ENCODE measurements at regions not wholly inside any gene's neighbourhood (a gene's known extent, or its start where the extent isn't known, plus 50 kb on each side); places are given as distances from the start of the nearest gene placed in this dataset.

DNA sequence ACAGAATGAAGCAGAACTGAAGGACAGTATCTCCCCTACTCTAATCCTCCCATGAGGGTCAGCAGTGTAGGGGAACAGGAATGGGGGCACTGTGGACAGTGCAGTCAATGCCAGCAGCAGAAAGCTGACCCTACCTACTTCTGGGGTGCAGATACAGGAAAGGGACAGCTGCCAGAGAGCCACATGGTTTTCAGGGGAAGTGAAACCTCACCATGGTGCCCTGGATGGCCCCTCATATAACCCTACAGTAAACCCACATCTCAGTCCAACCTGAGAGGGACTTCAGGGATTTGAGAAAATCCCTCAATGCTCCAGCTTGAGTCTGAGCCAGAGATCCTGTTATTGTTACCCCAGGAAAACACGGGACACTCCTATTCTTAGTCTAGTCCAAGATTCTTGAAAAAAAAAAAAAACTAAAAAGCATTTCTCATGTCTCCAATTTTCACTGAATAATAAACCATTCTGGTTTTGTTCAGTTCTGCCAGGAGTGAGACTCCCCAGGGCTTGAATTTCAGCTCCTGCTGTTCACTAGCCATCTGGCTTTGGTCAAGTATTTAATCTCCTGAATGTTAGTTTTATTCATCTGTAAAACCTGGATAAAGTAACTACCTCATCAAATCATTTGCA, 511.6 kb upstream of the ARGLU1 start:
- no peak overlapping the region for H3K4me3 ChIP-seq (ENCODE audit: low read depth, low read length)

DNA sequence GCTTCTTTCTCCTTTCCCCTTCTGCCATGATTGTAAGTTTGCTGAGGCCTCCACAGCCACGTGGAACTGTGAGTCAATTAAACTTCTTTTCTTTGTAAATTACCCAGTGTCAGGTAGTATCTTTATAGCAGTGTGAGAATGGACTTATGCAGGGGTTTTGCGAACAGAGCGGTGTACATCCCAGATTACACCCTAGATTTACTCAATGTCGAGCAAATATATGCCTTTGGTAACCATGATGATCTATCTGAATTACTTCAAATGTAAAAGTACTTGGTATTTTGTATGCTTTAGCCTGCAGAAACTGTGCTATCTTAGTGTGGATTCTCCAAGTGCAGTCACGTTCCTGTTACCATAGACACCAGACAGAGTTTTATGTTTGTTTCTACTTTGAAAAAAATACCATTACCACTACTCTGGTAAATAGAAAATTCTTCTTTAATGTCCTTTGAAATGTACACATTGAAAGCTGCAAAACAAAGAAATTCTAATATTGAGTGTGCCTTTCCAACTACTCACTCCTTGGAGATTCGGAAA, 510.4 kb upstream of the ARGLU1 start:
- no peak overlapping the region for H3K4me3 ChIP-seq (ENCODE audit: low read depth, low read length)

- H3K4me3 ChIP-seq (ENCODE audit: low read depth, low read length): no peak overlapping the region
Observed at GRCh38 chr13:107076801-107077200, 508.9 kb upstream of the ARGLU1 start.

GRCh38 chr13:107075576-107075975, 507.6 kb upstream of the ARGLU1 start:
- no peak overlapping the region for H3K4me3 ChIP-seq (ENCODE audit: low read depth, low read length)

DNA sequence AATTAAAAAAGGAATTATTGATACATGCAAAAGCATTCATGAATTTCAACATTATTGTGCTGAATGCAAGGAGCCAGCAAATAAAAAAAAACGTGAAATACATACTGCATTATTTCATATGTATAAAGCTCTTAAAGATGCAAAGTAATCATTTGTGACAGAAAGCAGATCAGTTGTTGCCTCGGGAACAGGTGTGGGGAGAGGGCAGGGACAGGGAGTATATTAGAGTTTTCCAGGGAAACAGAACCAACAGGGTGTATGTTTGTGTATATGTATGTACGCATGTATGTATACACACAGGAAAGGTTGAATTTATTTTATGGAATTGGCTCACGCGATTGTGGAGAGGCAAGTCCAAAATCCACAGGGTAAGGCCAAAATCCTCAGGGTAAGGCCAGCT, 502.9 kb upstream of the ARGLU1 start:
- H3K4me3 ChIP-seq (ENCODE audit: low read depth, low read length): no peak overlapping the region

- H3K4me3 ChIP-seq (ENCODE audit: low read depth, low read length): no peak overlapping the region
Observed at GRCh38 chr13:107069108-107069776, 501.3 kb upstream of the ARGLU1 start.

DNA sequence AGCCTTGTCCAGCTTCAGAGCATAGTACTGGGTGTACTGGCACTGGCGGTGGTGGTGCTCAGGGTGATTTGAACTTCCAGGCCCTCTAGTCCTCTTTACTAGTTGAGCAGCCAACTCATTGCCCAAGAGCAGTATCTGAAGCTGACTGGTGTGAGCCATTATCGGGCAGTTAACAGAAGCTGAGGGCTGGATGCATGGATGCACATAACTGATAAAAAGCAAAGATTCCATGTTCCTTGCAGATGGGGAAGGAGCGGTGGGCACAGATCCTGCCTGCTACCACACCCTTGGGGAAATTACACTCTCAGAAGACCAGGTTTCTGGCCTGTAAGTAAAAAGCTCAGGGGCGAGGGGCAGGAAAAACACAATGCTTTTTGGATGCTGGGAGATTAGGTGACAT, 499.4 kb upstream of the ARGLU1 start:
- H3K4me3 ChIP-seq (ENCODE audit: low read depth, low read length): no peak overlapping the region

DNA sequence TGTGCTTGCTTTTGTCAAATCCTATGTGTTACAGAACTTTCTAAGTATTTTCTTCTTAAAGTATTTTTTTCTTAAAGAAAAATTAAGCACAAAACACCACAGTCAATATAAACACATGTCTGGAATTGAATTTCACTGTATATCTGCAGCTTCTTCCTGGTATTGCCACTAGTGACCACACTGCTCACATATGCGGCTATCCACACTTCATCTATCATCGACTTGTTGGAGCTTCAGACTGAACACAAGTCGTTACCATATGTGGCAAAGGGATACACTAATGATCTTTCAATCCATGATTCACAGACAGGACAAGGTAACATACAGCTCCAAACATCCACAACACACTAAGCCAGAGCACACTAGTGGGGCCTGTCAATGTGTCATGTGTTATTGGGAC, 498.4 kb upstream of the ARGLU1 start:
- no peak overlapping the region for H3K4me3 ChIP-seq (ENCODE audit: low read depth, low read length)

DNA sequence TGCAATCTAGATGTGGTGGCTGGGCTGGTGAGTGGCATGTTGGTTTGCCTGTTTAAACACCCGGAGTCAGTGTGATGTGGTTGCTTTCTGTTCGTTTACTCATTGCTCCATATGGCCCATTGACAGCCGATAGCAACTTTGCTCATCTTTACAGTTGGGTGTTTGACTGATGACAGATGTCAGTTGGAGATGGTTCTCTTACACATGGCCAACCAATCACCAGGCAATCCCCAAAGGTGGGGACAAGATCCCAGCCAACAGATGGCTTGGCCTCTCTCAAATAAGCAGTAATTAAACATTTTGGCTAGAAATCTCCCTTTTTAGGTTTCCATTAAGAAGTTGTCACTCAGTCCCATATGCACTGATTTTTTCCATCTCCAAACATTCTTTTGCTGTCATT, 497.1 kb upstream of the ARGLU1 start:
- H3K4me3 ChIP-seq (ENCODE audit: low read depth, low read length): no peak overlapping the region

DNA sequence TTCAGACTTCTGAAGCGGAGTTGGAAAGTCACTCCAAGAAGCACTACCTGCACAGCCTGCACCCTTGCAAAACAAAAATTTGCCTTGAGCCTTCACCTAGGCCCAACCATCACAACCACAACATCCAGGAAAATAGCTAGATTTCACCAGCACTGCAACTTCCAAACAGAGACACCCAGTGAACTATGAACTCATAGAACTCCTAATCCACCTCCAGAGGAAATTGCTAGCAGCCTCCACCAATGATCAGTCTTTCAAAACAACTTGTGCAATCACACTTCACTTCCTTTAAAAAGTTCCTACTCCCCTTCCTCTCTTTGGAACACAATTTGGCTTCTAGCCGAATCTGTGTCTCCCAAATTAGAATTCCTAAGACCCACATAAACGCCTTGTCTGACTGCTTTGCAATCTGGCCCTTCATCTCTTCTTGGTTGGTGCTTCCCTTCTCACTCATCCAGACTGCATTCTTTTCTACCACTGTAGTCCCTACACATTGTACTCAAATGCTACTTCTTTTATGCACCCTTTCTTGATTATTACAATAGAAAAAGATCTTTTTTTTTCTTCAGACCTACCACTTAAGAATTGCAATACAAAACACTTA, 489.2 kb upstream of the ARGLU1 start:
- H3K4me3 ChIP-seq (ENCODE audit: low read depth, low read length): no peak overlapping the region

DNA sequence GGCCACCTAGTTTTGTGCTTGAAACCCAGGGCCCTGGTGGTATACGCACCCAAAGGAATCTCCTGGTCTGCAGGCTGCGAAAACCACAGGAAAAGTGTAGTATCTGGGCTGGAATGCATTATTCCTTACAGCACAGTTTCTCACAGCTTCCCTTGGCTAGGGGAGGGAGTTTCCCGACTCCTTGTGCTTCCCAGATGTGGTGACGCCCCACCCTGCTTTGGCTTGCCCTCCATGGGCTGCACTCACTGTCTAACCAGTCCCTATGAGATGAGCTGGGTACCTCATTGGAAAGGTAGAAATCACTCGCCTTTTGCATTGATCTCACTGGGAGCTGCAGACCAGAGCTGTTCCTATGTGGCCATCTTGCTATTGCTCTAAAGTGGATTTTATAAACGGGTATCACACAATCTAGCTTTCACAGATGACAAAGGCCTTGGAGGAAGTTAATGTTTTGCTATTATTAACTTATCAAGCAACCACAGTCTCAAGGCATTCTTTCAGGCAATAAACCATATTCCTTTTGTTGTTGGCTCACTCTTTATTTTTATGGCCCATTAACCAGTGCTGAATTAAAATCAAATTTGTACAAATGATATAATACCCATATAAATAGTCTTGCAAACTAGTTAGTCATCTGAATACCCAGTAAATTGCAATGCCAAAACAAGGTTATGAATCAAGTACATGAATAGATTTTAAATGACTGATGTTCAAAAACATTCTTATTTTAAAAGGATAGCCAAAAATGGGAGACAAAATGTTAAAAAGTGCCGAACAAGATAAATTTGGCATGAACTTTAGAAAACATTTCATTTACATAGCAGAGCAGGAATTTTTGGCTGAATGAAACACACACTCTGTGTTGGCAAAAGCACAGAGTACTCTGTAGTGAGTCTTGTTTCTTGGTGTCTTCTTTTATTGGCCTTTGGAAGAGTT, 475.4 kb upstream of the ARGLU1 start:
- no peak overlapping the region for H3K4me3 ChIP-seq (ENCODE audit: low read depth, low read length)

DNA sequence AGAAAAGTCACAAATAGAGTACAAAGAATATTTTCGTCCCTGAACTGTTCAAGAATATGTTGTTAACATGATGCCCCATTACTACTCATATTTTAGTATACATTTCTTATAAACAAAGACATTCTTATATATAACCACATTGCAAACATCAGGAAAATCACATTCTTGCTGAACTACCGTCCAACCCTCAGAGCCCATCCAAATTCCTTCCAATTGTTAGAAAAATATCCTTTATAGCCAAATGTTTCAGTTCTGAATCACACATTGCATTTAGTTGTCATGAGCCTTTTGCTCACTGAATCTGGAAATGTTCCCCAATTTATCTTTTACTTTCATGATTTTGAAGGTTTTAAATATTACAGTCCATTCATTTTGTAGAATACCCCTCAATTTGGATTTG, 467.8 kb upstream of the ARGLU1 start:
- no peak overlapping the region for H3K4me3 ChIP-seq (ENCODE audit: low read depth, low read length)

- no peak overlapping the region for H3K4me3 ChIP-seq (ENCODE audit: low read depth, low read length)
Observed at GRCh38 chr13:107035186-107035585, 467.2 kb upstream of the ARGLU1 start.

DNA sequence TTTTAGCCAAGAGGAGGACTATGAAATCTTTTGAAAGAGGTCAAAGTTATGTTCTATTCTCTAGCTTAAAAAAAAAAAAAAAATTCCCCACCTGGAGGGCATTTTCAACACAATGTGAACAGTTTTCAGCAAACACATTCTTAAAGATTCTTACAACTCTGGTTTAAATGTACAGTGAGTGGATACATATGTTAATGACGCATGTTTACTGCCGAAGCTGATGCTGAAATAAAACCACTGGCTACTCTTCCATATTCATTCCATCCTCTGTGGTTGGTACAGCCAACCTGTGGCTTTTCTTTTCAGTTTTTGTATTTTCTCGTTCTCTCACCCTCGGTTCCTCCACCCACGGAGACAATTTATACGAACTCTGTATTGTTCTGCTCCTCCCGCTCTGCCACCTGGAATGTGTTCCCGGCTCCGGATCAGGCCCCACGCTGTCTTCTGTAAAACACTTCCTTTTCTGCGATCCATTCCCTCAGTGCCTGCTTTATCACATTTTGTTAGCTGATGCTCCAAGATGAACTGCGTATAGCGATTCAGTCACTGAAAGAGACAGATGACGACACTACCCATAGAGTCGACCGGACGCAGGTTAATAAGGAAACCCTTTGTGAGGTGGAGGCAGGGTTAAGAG, 466.4 kb upstream of the ARGLU1 start:
- H3K4me3 ChIP-seq (ENCODE audit: low read depth, low read length): no peak overlapping the region

- no peak overlapping the region for H3K4me3 ChIP-seq (ENCODE audit: low read depth, low read length)
Observed at GRCh38 chr13:107031716-107032115, 463.8 kb upstream of the ARGLU1 start.

DNA sequence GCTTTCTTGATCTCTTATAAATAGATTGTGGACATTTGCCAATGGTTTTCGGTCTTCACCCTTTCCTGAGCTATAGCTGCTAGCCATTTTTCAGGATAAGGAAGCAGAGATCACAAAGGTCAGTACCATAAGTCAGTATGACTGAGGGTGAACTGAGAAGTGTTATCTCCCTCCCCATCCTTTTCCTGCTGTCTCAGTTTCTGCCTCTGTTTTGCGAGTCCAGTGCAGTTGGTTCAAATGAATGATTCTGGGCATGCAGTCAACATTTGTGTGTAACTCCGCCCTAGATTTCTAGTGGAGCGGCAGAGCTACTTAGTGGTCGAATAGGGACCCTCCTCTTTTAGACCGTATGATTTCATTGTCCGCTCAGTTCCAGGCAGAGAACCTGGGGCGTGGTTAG, 460.8 kb upstream of the ARGLU1 start:
- no peak overlapping the region for H3K4me3 ChIP-seq (ENCODE audit: low read depth, low read length)

- H3K4me3 ChIP-seq (ENCODE audit: low read depth, low read length): no peak overlapping the region
Observed at GRCh38 chr13:107025991-107026390, 458.1 kb upstream of the ARGLU1 start.

DNA sequence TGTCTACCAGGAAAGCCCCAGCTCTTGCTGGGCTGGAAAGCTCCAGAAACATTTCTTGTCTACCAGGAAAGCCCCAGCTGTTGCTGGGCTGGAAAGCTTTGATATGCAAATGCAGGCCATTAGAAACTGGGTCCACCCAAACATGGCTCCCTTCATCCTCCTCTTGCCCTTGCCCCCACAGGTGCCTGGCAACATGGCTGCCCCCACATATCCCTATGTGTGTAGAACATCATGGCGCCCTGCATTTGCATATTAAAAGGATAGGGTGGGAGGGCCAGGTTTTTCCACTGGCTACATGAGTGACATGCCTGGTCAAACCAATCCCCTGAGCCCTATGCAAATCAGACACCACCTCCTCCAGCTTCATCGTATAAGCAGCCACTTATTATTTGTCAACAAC, 455.4 kb upstream of the ARGLU1 start:
- no peak overlapping the region for H3K4me3 ChIP-seq (ENCODE audit: low read depth, low read length)

DNA sequence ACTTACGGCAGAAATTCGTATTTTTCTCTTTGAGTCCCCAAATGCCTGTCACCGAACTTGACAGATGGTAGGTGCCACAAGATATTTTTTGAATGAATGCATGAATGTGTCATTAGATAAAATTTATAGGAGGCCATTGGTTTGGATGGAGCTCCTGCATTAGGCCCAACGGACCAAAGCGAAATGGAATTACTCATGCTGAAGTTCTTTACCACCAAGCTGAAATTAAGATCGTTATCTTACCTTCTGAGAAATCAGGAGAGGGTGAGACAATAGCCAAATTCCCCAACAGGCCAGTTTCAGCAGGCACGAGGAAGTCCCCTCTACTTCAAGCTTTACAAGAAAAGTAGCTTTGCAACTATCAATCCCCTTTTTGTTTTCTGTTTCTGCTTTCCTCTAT, 452.5 kb upstream of the ARGLU1 start:
- no peak overlapping the region for H3K4me3 ChIP-seq (ENCODE audit: low read depth, low read length)

DNA sequence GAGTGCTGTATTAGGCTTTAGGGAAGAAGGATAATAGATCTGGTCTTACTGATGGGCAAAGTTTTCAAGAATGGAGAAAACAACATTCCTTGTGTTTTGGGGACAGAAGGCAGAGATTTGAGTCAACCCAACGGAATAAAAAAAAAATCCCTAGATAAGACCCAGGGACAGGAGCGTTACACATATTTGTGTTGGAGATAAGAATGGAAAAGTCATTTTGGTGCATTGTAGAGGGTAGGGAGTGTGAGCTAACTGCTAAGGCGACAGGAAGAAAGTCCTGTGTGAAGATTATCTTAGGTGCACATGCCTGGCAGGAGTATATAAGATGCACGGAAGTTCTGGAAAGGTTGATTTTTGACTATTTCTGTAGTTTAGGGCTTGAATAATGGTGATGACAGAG, 450.3 kb upstream of the ARGLU1 start:
- H3K4me3 ChIP-seq (ENCODE audit: low read depth, low read length): no peak overlapping the region

DNA sequence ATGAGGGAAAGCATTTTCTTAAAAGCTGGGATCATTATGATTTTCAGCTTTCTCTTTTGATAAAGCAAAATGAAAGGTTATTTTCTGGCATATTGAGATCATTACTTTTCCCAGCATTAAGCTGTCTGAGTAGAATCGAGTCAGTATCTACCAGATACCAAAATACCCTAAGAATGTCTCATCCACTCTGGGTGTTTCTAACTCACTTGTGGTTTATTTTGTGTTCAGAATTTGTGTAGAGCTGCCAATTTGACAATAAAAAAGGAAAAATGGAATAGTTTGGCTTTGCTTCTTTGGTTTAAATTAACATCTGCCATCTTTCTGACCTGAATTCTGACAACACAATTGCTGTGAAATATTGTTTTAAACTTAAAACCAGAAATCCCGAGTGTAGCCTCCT, 438.7 kb upstream of the ARGLU1 start:
- H3K4me3 ChIP-seq (ENCODE audit: low read depth, low read length): no peak overlapping the region

Measured in iPS-11a (cell line).